ENCODE measurements at regions not wholly inside any gene's neighbourhood (a gene's known extent, or its start where the extent isn't known, plus 50 kb on each side); places are given as distances from the start of the nearest gene placed in this dataset.

GRCh38 chr10:27445070-27445469 is 59.0 kb upstream of the RAB18 start:
- TF ChIP-seq CTCF (IDR thresholded peaks at IDR 0.05; ENCODE audit: low read depth, low read length, missing control alignments) = no peak
- DNase-seq (ENCODE audit: extremely low read depth, low read depth) = no peak

GRCh38 chr10:27440478-27440877 is 63.6 kb upstream of the RAB18 start:
- H3K4me3 ChIP-seq (replicated peaks; ENCODE audit: low read depth, low read length) = no peak overlapping the region
- TF ChIP-seq CTCF (IDR thresholded peaks at IDR 0.05; ENCODE audit: low read depth, low read length, missing control alignments) = no peak
- DNase-seq (ENCODE audit: extremely low read depth, low read depth) = no peak

More at GRCh38 chr10:27445070-27445469, 59.0 kb upstream of the RAB18 start:
- no peak overlapping the region for H3K4me3 ChIP-seq (replicated peaks; ENCODE audit: low read depth, low read length)

- TF ChIP-seq CTCF (IDR thresholded peaks at IDR 0.05; ENCODE audit: low read depth, low read length, missing control alignments) = no peak
- H3K4me3 ChIP-seq (replicated peaks; ENCODE audit: low read depth, low read length) = no peak overlapping the region
- DNase-seq (ENCODE audit: extremely low read depth, low read depth) = no peak
Observed at GRCh38 chr10:27440021-27440420, 64.1 kb upstream of the RAB18 start.

- no peak overlapping the region for H3K4me3 ChIP-seq (replicated peaks; ENCODE audit: low read depth, low read length)
- no peak for DNase-seq (ENCODE audit: extremely low read depth, low read depth)
- no peak for TF ChIP-seq CTCF (IDR thresholded peaks at IDR 0.05; ENCODE audit: low read depth, low read length, missing control alignments)
Observed at GRCh38 chr10:27439101-27439500, 65.0 kb upstream of the RAB18 start.

GRCh38 chr10:27437775-27438174 is 66.3 kb upstream of the RAB18 start:
- no peak overlapping the region for H3K4me3 ChIP-seq (replicated peaks; ENCODE audit: low read depth, low read length)
- no peak for TF ChIP-seq CTCF (IDR thresholded peaks at IDR 0.05; ENCODE audit: low read depth, low read length, missing control alignments)
- DNase-seq (ENCODE audit: extremely low read depth, low read depth) = no peak

GRCh38 chr10:27436710-27437109 is 67.4 kb upstream of the RAB18 start:
- DNase-seq (ENCODE audit: extremely low read depth, low read depth) = no peak
- TF ChIP-seq CTCF (IDR thresholded peaks at IDR 0.05; ENCODE audit: low read depth, low read length, missing control alignments) = no peak
- H3K4me3 ChIP-seq (replicated peaks; ENCODE audit: low read depth, low read length) = no peak overlapping the region

GRCh38 chr10:27433976-27434375 is 70.1 kb upstream of the RAB18 start:
- TF ChIP-seq CTCF (IDR thresholded peaks at IDR 0.05; ENCODE audit: low read depth, low read length, missing control alignments) = no peak
- no peak overlapping the region for H3K4me3 ChIP-seq (replicated peaks; ENCODE audit: low read depth, low read length)
- no peak for DNase-seq (ENCODE audit: extremely low read depth, low read depth)

Measured in HFF-Myc (cell line).